Neural cell (in vitro differentiated cells): ENCODE measurements at regions not wholly inside any gene's neighbourhood (a gene's known extent, or its start where the extent isn't known, plus 50 kb on each side); places are given as distances from the start of the nearest gene placed in this dataset.

ENCODE experiments used
- H2AFZ ChIP-seq: fragments of 200-600, 300-800 bp; sonication (generic), shearing (Covaris generic); 2 replicates; pipeline ENCODE4 v1.6.0; 2014; ENCODE audit warnings: low read depth, mild to moderate bottlenecking, antibody characterized with exemption, low read length, moderate library complexity
- H3F3A ChIP-seq: fragments of 200-600 bp; shearing (Covaris generic); 2 replicates; pipeline ENCODE4 v1.6.1; 2016; ENCODE audit warnings: mild to moderate bottlenecking, moderate library complexity, mixed read lengths, antibody characterized with exemption, low read length; ENCODE audit not compliant: insufficient read depth, poor library complexity, severe bottlenecking
- H3K27ac ChIP-seq: fragments of 200-600, 300-800 bp; sonication (generic), shearing (Covaris generic); 2 replicates; pipeline ENCODE4 v1.5.1; 2014; ENCODE audit warnings: mild to moderate bottlenecking, low read length, moderate library complexity
- H3K27me3 ChIP-seq: fragments of 300-800, 200-600 bp; sonication (generic), shearing (Covaris generic); 2 replicates; pipeline ENCODE4 v1.6.0; 2014; ENCODE audit warnings: mild to moderate bottlenecking, low read depth, low read length, moderate library complexity; ENCODE audit not compliant: insufficient read depth
- H3K36me3 ChIP-seq: fragments of 300-800, 200-600 bp; sonication (generic), shearing (Covaris generic); 2 replicates; pipeline ENCODE4 v1.5.1; 2014; ENCODE audit warnings: mild to moderate bottlenecking, antibody characterized with exemption, low read length, moderate library complexity; ENCODE audit not compliant: insufficient read depth
- H3K4me2 ChIP-seq: fragments of 300-800, 200-600 bp; sonication (generic), shearing (Covaris generic); 2 replicates; pipeline ENCODE4 v1.6.0; 2014; ENCODE audit warnings: mild to moderate bottlenecking, low read length
- H3K4me3 ChIP-seq: fragments of 300-800, 200-600 bp; sonication (generic), shearing (Covaris generic); 2 replicates; pipeline ENCODE4 v1.5.1; 2014; ENCODE audit warnings: mild to moderate bottlenecking, low read length, moderate library complexity
- H3K79me2 ChIP-seq: fragments of 200-600 bp; shearing (Covaris generic); replicated peaks from 2 replicates; pipeline ENCODE4 v1.6.0; 2014; ENCODE audit warnings: mild to moderate bottlenecking, low read length, moderate library complexity; ENCODE audit not compliant: insufficient read depth
- H3K9ac ChIP-seq: fragments of 300-800, 200-600 bp; sonication (generic), shearing (Covaris generic); 2 replicates; pipeline ENCODE4 v1.6.1; 2016; ENCODE audit warnings: mild to moderate bottlenecking, low read length, mixed read lengths
- H3K9me2 ChIP-seq: fragments of 200-600 bp; shearing (Covaris generic); 2 replicates; pipeline ENCODE4 v1.6.1; 2016; ENCODE audit warnings: mild to moderate bottlenecking, low read length, mixed read lengths; ENCODE audit not compliant: insufficient read depth
- H3K9me3 ChIP-seq: fragments of 200-600, 300-800 bp; sonication (generic), shearing (Covaris generic); 2 replicates; pipeline ENCODE4 v1.6.1; 2016; ENCODE audit warnings: mild to moderate bottlenecking, mixed run types, low read length, moderate library complexity, mixed read lengths
- H4K20me1 ChIP-seq: fragments of 200-600 bp; shearing (Covaris generic); 2 replicates; pipeline ENCODE4 v1.6.1; 2016; ENCODE audit warnings: mild to moderate bottlenecking, mixed run types; ENCODE audit not compliant: insufficient read depth
- EP300 ChIP-seq: fragments of 450-650 bp; conservative IDR thresholded peaks from 2 replicates; pipeline ENCODE4 v1.6.1; 2014; ENCODE audit warnings: antibody characterized with exemption, mild to moderate bottlenecking, moderate library complexity; ENCODE audit not compliant: poor library complexity, severe bottlenecking
- EZH2 ChIP-seq: fragments of 200-600, 300-800 bp; shearing (Covaris generic), sonication (generic); IDR thresholded peaks from 2 replicates; pipeline ENCODE4 v1.6.1; 2014; ENCODE audit warnings: antibody characterized with exemption, low read length, borderline replicate concordance, mild to moderate bottlenecking; ENCODE audit not compliant: insufficient read depth, poor library complexity, severe bottlenecking
- MXI1 ChIP-seq: fragments of 450-650 bp; conservative IDR thresholded peaks from 2 replicates; pipeline ENCODE4 v1.6.1; 2014; ENCODE audit warnings: antibody characterized with exemption, mild to moderate bottlenecking; ENCODE audit not compliant: poor library complexity, severe bottlenecking
- POLR2AphosphoS5 ChIP-seq: IDR thresholded peaks from 2 replicates; pipeline ENCODE4 v1.6.1; 2012
- RAD21 ChIP-seq: fragments of 450-650 bp; conservative IDR thresholded peaks from 2 replicates; pipeline ENCODE4 v1.6.1; 2014; ENCODE audit warnings: antibody characterized with exemption, mild to moderate bottlenecking, moderate library complexity
- SMC3 ChIP-seq: fragments of 450-650 bp; conservative IDR thresholded peaks from 2 replicates; pipeline ENCODE4 v1.6.1; 2014; ENCODE audit warnings: antibody characterized with exemption, mild to moderate bottlenecking, moderate library complexity; ENCODE audit not compliant: poor library complexity
- TAF1 ChIP-seq: IDR thresholded peaks from 2 replicates; pipeline ENCODE4 v1.6.1; 2012; ENCODE audit warnings: low read depth
- TF ChIP-seq, protein P1 (sequence below): fragments of 450-650 bp; IDR thresholded peaks from 2 replicates; pipeline ENCODE4 v1.5.1; 2014; ENCODE audit warnings: antibody characterized with exemption, mild to moderate bottlenecking, moderate library complexity; ENCODE audit not compliant: poor library complexity, severe bottlenecking
- TF ChIP-seq, protein P2 (sequence below): IDR thresholded peaks from 2 replicates; pipeline ENCODE4 v1.6.1; 2012; ENCODE audit warnings: borderline replicate concordance

DNA sequence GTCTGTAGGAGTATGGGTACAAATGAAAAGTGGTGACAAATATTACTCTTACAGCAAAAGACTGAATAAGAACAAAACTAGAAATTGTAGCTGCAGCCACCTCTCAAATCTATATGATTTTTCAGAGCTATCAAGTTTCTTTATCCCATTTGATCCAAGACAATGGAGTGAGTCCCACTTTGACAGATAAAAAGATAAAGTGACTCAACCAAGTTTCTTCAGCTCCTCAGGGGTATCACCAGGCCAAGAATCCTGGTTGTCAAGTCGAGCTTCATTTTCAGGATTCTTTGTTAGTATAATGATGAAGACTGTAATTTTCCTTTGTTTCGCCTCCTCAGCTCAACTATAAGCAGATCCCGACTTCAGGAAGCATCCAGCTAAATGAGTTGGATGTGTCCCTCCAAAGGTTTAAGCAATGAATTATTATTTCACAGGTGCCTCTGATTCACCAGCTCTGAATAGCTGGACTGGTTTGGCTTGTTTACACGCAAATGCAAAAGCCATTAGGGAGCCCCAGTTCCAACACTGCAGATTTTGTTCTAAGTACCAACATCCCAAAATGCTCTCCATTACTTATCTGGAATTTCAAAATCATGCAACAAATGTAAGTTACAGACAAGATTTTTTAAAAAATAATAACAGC lies 238.9 kb downstream of the MAFB start:
- H3F3A ChIP-seq: no peaks in the 10 kb centered on the region
- H3K79me2 ChIP-seq: no peaks in the 10 kb centered on the region
- no peaks in the 10 kb centered on the region for H3K27me3 ChIP-seq
- no peaks in the 10 kb centered on the region for H4K20me1 ChIP-seq
- no peak overlapping the region for H3K9ac ChIP-seq
- TF ChIP-seq MXI1: no peak
- no peak for TF ChIP-seq TAF1
- no peak for TF ChIP-seq SMC3
- TF ChIP-seq EP300: no peak
- no peak for TF ChIP-seq RAD21
- TF ChIP-seq, protein P1, sequence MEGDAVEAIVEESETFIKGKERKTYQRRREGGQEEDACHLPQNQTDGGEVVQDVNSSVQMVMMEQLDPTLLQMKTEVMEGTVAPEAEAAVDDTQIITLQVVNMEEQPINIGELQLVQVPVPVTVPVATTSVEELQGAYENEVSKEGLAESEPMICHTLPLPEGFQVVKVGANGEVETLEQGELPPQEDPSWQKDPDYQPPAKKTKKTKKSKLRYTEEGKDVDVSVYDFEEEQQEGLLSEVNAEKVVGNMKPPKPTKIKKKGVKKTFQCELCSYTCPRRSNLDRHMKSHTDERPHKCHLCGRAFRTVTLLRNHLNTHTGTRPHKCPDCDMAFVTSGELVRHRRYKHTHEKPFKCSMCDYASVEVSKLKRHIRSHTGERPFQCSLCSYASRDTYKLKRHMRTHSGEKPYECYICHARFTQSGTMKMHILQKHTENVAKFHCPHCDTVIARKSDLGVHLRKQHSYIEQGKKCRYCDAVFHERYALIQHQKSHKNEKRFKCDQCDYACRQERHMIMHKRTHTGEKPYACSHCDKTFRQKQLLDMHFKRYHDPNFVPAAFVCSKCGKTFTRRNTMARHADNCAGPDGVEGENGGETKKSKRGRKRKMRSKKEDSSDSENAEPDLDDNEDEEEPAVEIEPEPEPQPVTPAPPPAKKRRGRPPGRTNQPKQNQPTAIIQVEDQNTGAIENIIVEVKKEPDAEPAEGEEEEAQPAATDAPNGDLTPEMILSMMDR: no peak
- TF ChIP-seq, protein P2, sequence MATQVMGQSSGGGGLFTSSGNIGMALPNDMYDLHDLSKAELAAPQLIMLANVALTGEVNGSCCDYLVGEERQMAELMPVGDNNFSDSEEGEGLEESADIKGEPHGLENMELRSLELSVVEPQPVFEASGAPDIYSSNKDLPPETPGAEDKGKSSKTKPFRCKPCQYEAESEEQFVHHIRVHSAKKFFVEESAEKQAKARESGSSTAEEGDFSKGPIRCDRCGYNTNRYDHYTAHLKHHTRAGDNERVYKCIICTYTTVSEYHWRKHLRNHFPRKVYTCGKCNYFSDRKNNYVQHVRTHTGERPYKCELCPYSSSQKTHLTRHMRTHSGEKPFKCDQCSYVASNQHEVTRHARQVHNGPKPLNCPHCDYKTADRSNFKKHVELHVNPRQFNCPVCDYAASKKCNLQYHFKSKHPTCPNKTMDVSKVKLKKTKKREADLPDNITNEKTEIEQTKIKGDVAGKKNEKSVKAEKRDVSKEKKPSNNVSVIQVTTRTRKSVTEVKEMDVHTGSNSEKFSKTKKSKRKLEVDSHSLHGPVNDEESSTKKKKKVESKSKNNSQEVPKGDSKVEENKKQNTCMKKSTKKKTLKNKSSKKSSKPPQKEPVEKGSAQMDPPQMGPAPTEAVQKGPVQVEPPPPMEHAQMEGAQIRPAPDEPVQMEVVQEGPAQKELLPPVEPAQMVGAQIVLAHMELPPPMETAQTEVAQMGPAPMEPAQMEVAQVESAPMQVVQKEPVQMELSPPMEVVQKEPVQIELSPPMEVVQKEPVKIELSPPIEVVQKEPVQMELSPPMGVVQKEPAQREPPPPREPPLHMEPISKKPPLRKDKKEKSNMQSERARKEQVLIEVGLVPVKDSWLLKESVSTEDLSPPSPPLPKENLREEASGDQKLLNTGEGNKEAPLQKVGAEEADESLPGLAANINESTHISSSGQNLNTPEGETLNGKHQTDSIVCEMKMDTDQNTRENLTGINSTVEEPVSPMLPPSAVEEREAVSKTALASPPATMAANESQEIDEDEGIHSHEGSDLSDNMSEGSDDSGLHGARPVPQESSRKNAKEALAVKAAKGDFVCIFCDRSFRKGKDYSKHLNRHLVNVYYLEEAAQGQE: no peak
- TF ChIP-seq EZH2: no peak
- no peak for TF ChIP-seq POLR2AphosphoS5
- H3K36me3 ChIP-seq: no peaks in the 10 kb centered on the region
- H3K4me2 ChIP-seq: no peak overlapping the region
- no peak overlapping the region for H3K4me3 ChIP-seq
- no peak overlapping the region for H2AFZ ChIP-seq
- H3K9me2 ChIP-seq: no peaks in the 10 kb centered on the region
- H3K27ac ChIP-seq: no peak overlapping the region
- no peaks in the 10 kb centered on the region for H3K9me3 ChIP-seq

- H3F3A ChIP-seq: no peaks in the 10 kb centered on the region
- no peaks in the 10 kb centered on the region for H3K9me3 ChIP-seq
- no peak overlapping the region for H2AFZ ChIP-seq
- H3K36me3 ChIP-seq: no peaks in the 10 kb centered on the region
- H3K79me2 ChIP-seq: no peaks in the 10 kb centered on the region
- no peaks in the 10 kb centered on the region for H3K9me2 ChIP-seq
- TF ChIP-seq POLR2AphosphoS5 (no peak), SMC3 (no peak), EP300 (no peak), RAD21 (no peak), EZH2 (no peak), TAF1 (no peak), MXI1 (no peak)
- TF ChIP-seq, protein P1: no peak
- H3K4me3 ChIP-seq: no peak overlapping the region
- no peaks in the 10 kb centered on the region for H3K27me3 ChIP-seq
- no peaks in the 10 kb centered on the region for H4K20me1 ChIP-seq
- no peak overlapping the region for H3K9ac ChIP-seq
- H3K27ac ChIP-seq: no peak overlapping the region
- H3K4me2 ChIP-seq: no peak overlapping the region
These were observed 239.8 kb downstream of the MAFB start for GRCh38 chr20:40449144-40449690.
